ENCODE measurements at regions not wholly inside any gene's neighbourhood (a gene's known extent, or its start where the extent isn't known, plus 50 kb on each side); places are given as distances from the start of the nearest gene placed in this dataset.
A peak's percentile ranks its signal among the peaks of the same experiment; 100 is the strongest.

GRCh38 chr21:38955495-38955894 lies 149.8 kb downstream of the ETS2 start:
- H3K4me2 ChIP-seq (ENCODE audit: low read length) = no peak overlapping the region
- no peaks in the 10 kb centered on the region for H3K79me2 ChIP-seq (ENCODE audit: control insufficient read depth, low read length)
- H3F3A ChIP-seq (ENCODE audit: control insufficient read depth, insufficient read depth) = no peaks in the 10 kb centered on the region
- no peaks in the 10 kb centered on the region for H3K27me3 ChIP-seq (ENCODE audit: control insufficient read depth, low read length)
- no peak overlapping the region for H3K27ac ChIP-seq (ENCODE audit: low read depth, low read length)
- H3K9me3 ChIP-seq (ENCODE audit: control insufficient read depth, insufficient read depth, low read length) = no peaks in the 10 kb centered on the region
- H3K4me1 ChIP-seq (ENCODE audit: control insufficient read depth, low read length) = peaks cover 11% of the 10 kb centered on the region
- H3K4me3 ChIP-seq (ENCODE audit: low read length) = no peak overlapping the region
- no peaks in the 10 kb centered on the region for H4K20me1 ChIP-seq (ENCODE audit: control insufficient read depth, insufficient read depth, low read depth, low read length)
- H3K9me2 ChIP-seq (replicated peaks; ENCODE audit: control insufficient read depth, low read length) = no peaks in the 10 kb centered on the region
- H3K36me3 ChIP-seq (ENCODE audit: control insufficient read depth, low read length) = no peaks in the 10 kb centered on the region
- TF ChIP-seq EZH2phosphoT487 (IDR thresholded peaks at IDR 0.05; ENCODE audit: borderline replicate concordance, low read length) = no peak
- TF ChIP-seq, protein P1, sequence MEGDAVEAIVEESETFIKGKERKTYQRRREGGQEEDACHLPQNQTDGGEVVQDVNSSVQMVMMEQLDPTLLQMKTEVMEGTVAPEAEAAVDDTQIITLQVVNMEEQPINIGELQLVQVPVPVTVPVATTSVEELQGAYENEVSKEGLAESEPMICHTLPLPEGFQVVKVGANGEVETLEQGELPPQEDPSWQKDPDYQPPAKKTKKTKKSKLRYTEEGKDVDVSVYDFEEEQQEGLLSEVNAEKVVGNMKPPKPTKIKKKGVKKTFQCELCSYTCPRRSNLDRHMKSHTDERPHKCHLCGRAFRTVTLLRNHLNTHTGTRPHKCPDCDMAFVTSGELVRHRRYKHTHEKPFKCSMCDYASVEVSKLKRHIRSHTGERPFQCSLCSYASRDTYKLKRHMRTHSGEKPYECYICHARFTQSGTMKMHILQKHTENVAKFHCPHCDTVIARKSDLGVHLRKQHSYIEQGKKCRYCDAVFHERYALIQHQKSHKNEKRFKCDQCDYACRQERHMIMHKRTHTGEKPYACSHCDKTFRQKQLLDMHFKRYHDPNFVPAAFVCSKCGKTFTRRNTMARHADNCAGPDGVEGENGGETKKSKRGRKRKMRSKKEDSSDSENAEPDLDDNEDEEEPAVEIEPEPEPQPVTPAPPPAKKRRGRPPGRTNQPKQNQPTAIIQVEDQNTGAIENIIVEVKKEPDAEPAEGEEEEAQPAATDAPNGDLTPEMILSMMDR (IDR thresholded peaks at IDR 0.05; ENCODE audit: low read depth, low read length, poor library complexity, severe bottlenecking) = no peak

GRCh38 chr21:38954588-38955004 lies 148.9 kb downstream of the ETS2 start:
- Histone ChIP-seq H3K27me3 (ENCODE audit: control insufficient read depth, low read length) (no peaks in the 10 kb centered on the region), H3K27ac (ENCODE audit: low read depth, low read length) (no peak overlapping the region), H3K4me1 (ENCODE audit: control insufficient read depth, low read length) (peaks cover 11% of the 10 kb centered on the region), H3K4me2 (ENCODE audit: low read length) (peak overlapping the region; percentile 7; the same call in 1 of the 2 replicates), H3F3A (ENCODE audit: control insufficient read depth, insufficient read depth) (no peaks in the 10 kb centered on the region), H3K4me3 (ENCODE audit: low read length) (no peak overlapping the region), H3K9me3 (ENCODE audit: control insufficient read depth, insufficient read depth, low read length) (no peaks in the 10 kb centered on the region), H3K36me3 (ENCODE audit: control insufficient read depth, low read length) (no peaks in the 10 kb centered on the region), H3K79me2 (ENCODE audit: control insufficient read depth, low read length) (no peaks in the 10 kb centered on the region), H3K9me2 (replicated peaks; ENCODE audit: control insufficient read depth, low read length) (no peaks in the 10 kb centered on the region), H4K20me1 (ENCODE audit: control insufficient read depth, insufficient read depth, low read depth, low read length) (no peaks in the 10 kb centered on the region)
- TF ChIP-seq, protein P1 (IDR thresholded peaks at IDR 0.05; ENCODE audit: low read depth, low read length, poor library complexity, severe bottlenecking) = no peak
- TF ChIP-seq EZH2phosphoT487 (IDR thresholded peaks at IDR 0.05; ENCODE audit: borderline replicate concordance, low read length) = no peak

DNA sequence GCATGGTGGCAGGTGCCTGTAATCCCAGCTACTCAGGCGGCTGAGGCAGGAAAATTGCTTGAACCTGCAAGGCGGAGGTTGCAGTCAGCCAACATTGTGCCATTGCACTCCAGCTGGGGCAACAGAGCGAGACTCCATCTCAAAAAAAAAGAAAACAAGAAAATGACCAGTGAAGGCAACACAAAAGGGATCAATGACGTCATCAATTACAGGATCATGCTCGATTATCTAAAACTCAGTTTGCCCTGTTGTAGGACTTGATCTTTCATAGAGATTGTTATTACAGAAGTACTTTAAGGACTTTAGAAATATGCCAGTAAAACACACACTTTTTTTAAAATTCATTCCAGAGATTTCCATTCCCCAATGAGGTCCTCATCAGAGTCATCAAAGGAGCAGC lies 147.8 kb downstream of the ETS2 start:
- no peaks in the 10 kb centered on the region for H3F3A ChIP-seq (ENCODE audit: control insufficient read depth, insufficient read depth)
- no peaks in the 10 kb centered on the region for H4K20me1 ChIP-seq (ENCODE audit: control insufficient read depth, insufficient read depth, low read depth, low read length)
- H3K27me3 ChIP-seq (ENCODE audit: control insufficient read depth, low read length) = no peaks in the 10 kb centered on the region
- no peak overlapping the region for H3K4me3 ChIP-seq (ENCODE audit: low read length)
- no peaks in the 10 kb centered on the region for H3K9me3 ChIP-seq (ENCODE audit: control insufficient read depth, insufficient read depth, low read length)
- H3K27ac ChIP-seq (ENCODE audit: low read depth, low read length) = no peak overlapping the region
- no peaks in the 10 kb centered on the region for H3K79me2 ChIP-seq (ENCODE audit: control insufficient read depth, low read length)
- TF ChIP-seq EZH2phosphoT487 (IDR thresholded peaks at IDR 0.05; ENCODE audit: borderline replicate concordance, low read length) = no peak
- TF ChIP-seq, protein P1 (IDR thresholded peaks at IDR 0.05; ENCODE audit: low read depth, low read length, poor library complexity, severe bottlenecking) = no peak
- no peaks in the 10 kb centered on the region for H3K9me2 ChIP-seq (replicated peaks; ENCODE audit: control insufficient read depth, low read length)
- peaks cover 11% of the 10 kb centered on the region for H3K4me1 ChIP-seq (ENCODE audit: control insufficient read depth, low read length)
- no peaks in the 10 kb centered on the region for H3K36me3 ChIP-seq (ENCODE audit: control insufficient read depth, low read length)
- H3K4me2 ChIP-seq (ENCODE audit: low read length) = no peak overlapping the region
